IMR-90 (cell line): ENCODE measurements at regions not wholly inside any gene's neighbourhood (a gene's known extent, or its start where the extent isn't known, plus 50 kb on each side); places are given as distances from the start of the nearest gene placed in this dataset.
"Not testable (repeated sequence)": the region's sequence is repeated elsewhere in the genome, so short reads cannot be mapped to it uniquely, and the experiment has no call there.

Experiments used
- ATAC-seq: fragments of 200-7000 bp; cut with Tn5 transposase; 2 replicates; pipeline ENCODE4 v1.9.1; 2020; ENCODE audit warnings: low read depth, mild to moderate bottlenecking, moderate library complexity
- BruUV-seq: library from RNA; stranded (reverse); fragments of 400-500 nt; replicated peaks from 2 replicates; lab custom pipeline; 2021; lab: Mats Ljungman, UMichigan
- CTCF ChIA-PET: fragments of 300-600 bp; formaldehyde crosslinking; extraction: SDS; loops from one replicate; lab custom pipeline; 2021; ENCODE audit warnings: antibody characterized with exemption; lab: Yijun Ruan, JAX
- POLR2A ChIA-PET: fragments of 300-600 bp; sonication (Branson Sonifier 250); formaldehyde crosslinking; loops from one replicate; lab custom pipeline; 2022; ENCODE audit warnings: antibody characterized with exemption; ENCODE audit not compliant: unreplicated experiment; lab: Charles Lee
- DNase-seq: peaks from one replicate; pipeline ENCODE4 v3.0.0; 2013
- H2AFZ ChIP-seq: replicated peaks from 2 replicates; pipeline ENCODE3; 2013; ENCODE audit warnings: low read length, mild to moderate bottlenecking; ENCODE audit not compliant: poor library complexity
- H2AK5ac ChIP-seq: 2 replicates; pipeline ENCODE4 v1.6.1; 2013; ENCODE audit warnings: low read depth, low read length, inconsistent platforms
- H2AK9ac ChIP-seq: replicated peaks from 2 replicates; pipeline ENCODE3; 2013; ENCODE audit warnings: mild to moderate bottlenecking, low read depth, low read length, moderate library complexity; ENCODE audit not compliant: poor library complexity
- H2BK120ac ChIP-seq: 2 replicates; pipeline ENCODE4 v1.6.1; 2013; ENCODE audit warnings: low read depth, low read length, inconsistent platforms
- H2BK15ac ChIP-seq: 3 replicates; pipeline ENCODE4 v1.6.1; 2013; ENCODE audit warnings: low read depth, low read length, inconsistent platforms
- H2BK20ac ChIP-seq: 2 replicates; pipeline ENCODE4 v1.6.1; 2013; ENCODE audit warnings: low read depth, mild to moderate bottlenecking, inconsistent platforms, low read length, moderate library complexity
- H2BK5ac ChIP-seq: 2 replicates; pipeline ENCODE4 v1.6.1; 2013; ENCODE audit warnings: mild to moderate bottlenecking, low read depth, low read length, inconsistent platforms; ENCODE audit not compliant: poor library complexity, severe bottlenecking
- H3K14ac ChIP-seq: replicated peaks from 2 replicates; pipeline ENCODE4 v1.6.1; 2013; ENCODE audit warnings: low read depth, low read length, inconsistent platforms
- H3K18ac ChIP-seq: 2 replicates; pipeline ENCODE4 v1.6.1; 2013; ENCODE audit warnings: low read depth, low read length, control low read depth
- H3K23ac ChIP-seq: 2 replicates; pipeline ENCODE4 v1.6.1; 2013; ENCODE audit warnings: low read depth, low read length, inconsistent platforms
- H3K27ac ChIP-seq: 2 replicates; pipeline ENCODE4 v1.5.1; 2013; ENCODE audit warnings: mild to moderate bottlenecking, control low read depth, low read length; ENCODE audit not compliant: insufficient read depth
- H3K27me3 ChIP-seq: 2 replicates; pipeline ENCODE4 v1.6.1; 2013; ENCODE audit warnings: low read length; ENCODE audit not compliant: control insufficient read depth, insufficient read depth
- H3K36me3 ChIP-seq: 2 replicates; pipeline ENCODE4 v1.6.1; 2013; ENCODE audit warnings: low read length, mixed read lengths; ENCODE audit not compliant: control insufficient read depth, insufficient read depth
- H3K4ac ChIP-seq: 2 replicates; pipeline ENCODE4 v1.6.1; 2013; ENCODE audit warnings: low read depth, low read length, inconsistent platforms
- H3K4me1 ChIP-seq: 2 replicates; pipeline ENCODE4 v1.6.1; 2013; ENCODE audit warnings: low read length, mixed read lengths; ENCODE audit not compliant: control insufficient read depth, insufficient read depth
- H3K4me2 ChIP-seq: 2 replicates; pipeline ENCODE4 v1.6.1; 2013; ENCODE audit warnings: low read depth, mild to moderate bottlenecking, control low read depth, low read length, moderate library complexity
- H3K4me3 ChIP-seq: 2 replicates; pipeline ENCODE4 v1.5.1; 2013; ENCODE audit warnings: low read depth, mild to moderate bottlenecking, control low read depth, low read length, moderate library complexity; ENCODE audit not compliant: insufficient read depth
- H3K56ac ChIP-seq: 2 replicates; pipeline ENCODE4 v1.6.1; 2013; ENCODE audit warnings: low read length, inconsistent platforms; ENCODE audit not compliant: insufficient read depth; ENCODE audit errors: extremely low read depth
- H3K79me1 ChIP-seq, 2 experiments: 2 replicates each; pipeline ENCODE4 v1.6.1; 2013; ENCODE audit warnings: low read length in 2 of 2, inconsistent platforms in 1 of 2, low read depth in 1 of 2
- H3K9ac ChIP-seq: 2 replicates; pipeline ENCODE4 v1.6.1; 2013; ENCODE audit warnings: low read depth, low read length, control low read depth
- H3K9me1 ChIP-seq: 2 replicates; pipeline ENCODE4 v1.6.1; 2013; ENCODE audit warnings: low read length, inconsistent platforms; ENCODE audit not compliant: insufficient read depth
- H3K9me3 ChIP-seq: 2 replicates; pipeline ENCODE4 v1.6.1; 2013; ENCODE audit warnings: low read length; ENCODE audit not compliant: control insufficient read depth, insufficient read depth
- H4K20me1 ChIP-seq: 2 replicates; pipeline ENCODE4 v1.6.1; 2013; ENCODE audit warnings: low read length, inconsistent platforms; ENCODE audit not compliant: insufficient read depth
- H4K5ac ChIP-seq: 2 replicates; pipeline ENCODE4 v1.6.1; 2013; ENCODE audit warnings: mild to moderate bottlenecking, low read depth, low read length, control low read depth
- H4K8ac ChIP-seq, 2 experiments: 2 replicates each; pipeline ENCODE4 v1.6.1; 2013; ENCODE audit warnings: low read depth in 2 of 2, low read length in 2 of 2, control low read depth in 1 of 2, inconsistent platforms in 1 of 2
- H4K91ac ChIP-seq: 2 replicates; pipeline ENCODE4 v1.6.1; 2013; ENCODE audit warnings: low read depth, low read length, inconsistent platforms; ENCODE audit not compliant: insufficient read depth
- WGBS, 2 experiments: methylation state at CpG; one replicate each; pipeline versions ENCODE4 v1.1.5 to v1.1.7; 2013; ENCODE audit warnings: missing lambda C conversion rate in 2 of 2; ENCODE audit not compliant: insufficient read length in 1 of 2; ENCODE audit errors: extremely low coverage in 2 of 2; 5-methylcytosine and 5-hydroxymethylcytosine counted together
- dilution Hi-C: fragments of 300-500 bp; cut with HindIII; formaldehyde crosslinking; loops from one replicate; pipeline ENCODE4 v1.14.3; 2018; ENCODE audit warnings: low sequenced_read_pairs; ENCODE audit not compliant: unreplicated experiment
- in situ Hi-C: fragments of 300-500 bp; cut with MboI; formaldehyde crosslinking; loops from 3 replicates; pipeline ENCODE4 v1.14.3; 2019; ENCODE audit warnings: low sequenced_read_pairs, inconsistent platforms, mixed read lengths
- intact Hi-C: fragments of 100-400 bp; cut with micrococcal nuclease; formaldehyde crosslinking; loops from 2 replicates; pipeline ENCODE4 v1.10.0; 2022

GRCh38 chr2:226291281-226291680 lies 508.3 kb downstream of the IRS1 start:
- H3K4me3 ChIP-seq, H3K9me3 ChIP-seq, H3K4me2 ChIP-seq, H3K18ac ChIP-seq, H3K9me1 ChIP-seq, H3K27ac ChIP-seq, H3K4me1 ChIP-seq, H4K5ac ChIP-seq, in situ Hi-C loops, H3K27me3 ChIP-seq, H2AK9ac ChIP-seq, H4K8ac ChIP-seq, H2AK5ac ChIP-seq, H2BK120ac ChIP-seq, H4K91ac ChIP-seq, H3K56ac ChIP-seq, H2BK15ac ChIP-seq, H3K23ac ChIP-seq, ATAC-seq, DNase-seq, H3K36me3 ChIP-seq, BruUV-seq, H4K20me1 ChIP-seq, H2BK5ac ChIP-seq, dilution Hi-C loops, H3K4ac ChIP-seq, H3K9ac ChIP-seq, CTCF ChIA-PET, H3K14ac ChIP-seq, POLR2A ChIA-PET, H2BK20ac ChIP-seq, H2AFZ ChIP-seq, H3K79me1 ChIP-seq: not testable (repeated sequence)
- no CpG with 5 or more reads among the region's 1 CpG for WGBS, 2 experiments
- intact Hi-C loops, result loop anchor here (5.0 kb wide), 1 partner anchor 106 kb away; no protein-coding TSS in a partner anchor
